HS-5 (cell line): ENCODE measurements at regions not wholly inside any gene's neighbourhood (a gene's known extent, or its start where the extent isn't known, plus 50 kb on each side); places are given as distances from the start of the nearest gene placed in this dataset.

Experiments used
- DNase-seq: peaks from one replicate; pipeline ENCODE4 v3.0.0-alpha.2; 2012; ENCODE audit warnings: low read depth

DNA sequence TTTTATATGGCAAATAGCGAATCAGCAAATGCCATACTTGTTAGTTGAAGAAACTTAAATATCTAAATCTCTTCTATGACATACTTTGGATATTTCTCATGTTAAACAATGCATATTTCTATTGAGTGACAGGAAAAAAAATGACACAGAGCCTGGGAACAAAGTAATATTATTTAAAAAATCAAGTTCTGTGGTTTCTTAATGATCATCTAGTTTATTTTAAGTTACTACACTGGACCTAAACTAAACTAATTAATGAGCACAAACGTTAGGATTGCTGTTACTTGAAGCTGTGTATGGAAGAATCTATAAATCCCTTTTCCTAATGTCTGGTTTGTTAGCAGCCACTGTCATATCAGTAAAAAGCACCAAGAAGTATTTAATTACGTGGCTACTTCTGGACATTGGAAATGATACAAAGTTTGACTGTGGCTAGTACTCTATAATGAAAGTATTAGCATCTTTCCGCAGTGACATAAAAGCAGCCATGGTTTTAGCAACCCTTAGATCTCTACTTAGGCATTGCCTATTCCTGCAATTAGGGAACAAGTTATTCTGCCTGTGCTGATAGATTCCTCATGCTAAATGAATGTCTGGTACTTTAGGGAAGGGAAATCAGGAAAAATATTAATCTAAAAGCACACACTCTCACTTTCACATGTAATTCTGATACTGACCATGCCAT lies 981.7 kb upstream of the B3GALT2 start:
- DNase-seq = peak; percentile 22

DNA sequence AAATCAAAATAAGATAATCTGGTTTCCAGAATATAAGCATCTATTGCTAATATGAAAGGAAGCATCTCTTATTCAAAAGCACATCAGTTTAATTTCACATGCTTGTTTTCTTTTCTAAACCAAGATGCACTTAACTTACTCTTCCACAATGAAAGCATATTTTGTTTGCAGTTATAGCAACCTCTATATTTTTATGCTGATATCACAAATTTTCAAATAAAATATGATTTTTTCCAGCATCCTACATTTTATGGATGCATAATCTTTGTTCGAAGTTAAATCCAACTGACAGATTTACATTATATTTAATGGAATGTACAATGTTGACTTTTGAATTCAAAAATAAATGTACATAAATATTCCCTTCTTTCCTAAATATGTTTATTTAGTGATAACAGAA lies 978.3 kb upstream of the B3GALT2 start:
- no peak for DNase-seq

GRCh38 chr1:194161591-194161990 lies 975.2 kb upstream of the B3GALT2 start:
- DNase-seq = no peak

DNA sequence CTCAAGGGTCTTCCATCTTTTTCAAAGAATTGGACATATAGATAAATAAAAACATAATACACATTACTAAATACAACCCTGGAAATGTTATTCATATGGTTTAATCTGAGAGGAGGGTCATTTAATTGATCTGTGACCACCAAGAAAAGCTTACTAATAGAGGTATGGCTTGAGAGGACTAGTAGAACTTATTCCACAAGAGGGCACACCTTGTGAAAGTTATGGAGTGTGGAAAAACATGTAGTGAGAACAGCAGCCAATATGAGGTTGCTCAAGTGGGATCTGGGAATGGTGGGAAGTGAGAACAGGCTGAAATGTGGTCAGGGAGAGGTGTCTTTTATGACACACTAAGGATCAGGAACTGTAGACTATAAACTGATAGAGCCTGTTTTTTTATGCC lies 973.5 kb upstream of the B3GALT2 start:
- no peak for DNase-seq

DNA sequence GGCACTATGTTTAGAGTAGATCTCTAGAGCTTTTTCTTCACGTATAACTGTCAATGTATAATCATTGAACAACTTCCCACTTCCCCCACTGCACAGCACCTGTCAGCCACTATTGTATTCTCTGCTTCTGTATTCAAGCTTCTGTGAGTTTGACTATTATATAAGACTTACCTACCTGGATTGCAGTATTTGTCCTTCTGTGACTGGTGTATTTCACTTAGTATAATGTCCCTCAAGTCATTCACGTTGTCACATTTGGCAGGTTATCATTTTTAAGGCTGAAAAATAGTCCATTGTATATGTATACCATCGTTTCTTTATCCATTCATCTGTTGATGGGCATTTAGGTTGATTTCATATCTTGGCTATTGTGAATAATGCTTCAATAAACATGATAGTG lies 969.5 kb upstream of the B3GALT2 start:
- DNase-seq = no peak

GRCh38 chr1:194151056-194151455 lies 964.6 kb upstream of the B3GALT2 start:
- no peak for DNase-seq

GRCh38 chr1:194150242-194150641 lies 963.8 kb upstream of the B3GALT2 start:
- no peak for DNase-seq

- no peak for DNase-seq
Observed at GRCh38 chr1:194133152-194133551, 946.7 kb upstream of the B3GALT2 start.

DNA sequence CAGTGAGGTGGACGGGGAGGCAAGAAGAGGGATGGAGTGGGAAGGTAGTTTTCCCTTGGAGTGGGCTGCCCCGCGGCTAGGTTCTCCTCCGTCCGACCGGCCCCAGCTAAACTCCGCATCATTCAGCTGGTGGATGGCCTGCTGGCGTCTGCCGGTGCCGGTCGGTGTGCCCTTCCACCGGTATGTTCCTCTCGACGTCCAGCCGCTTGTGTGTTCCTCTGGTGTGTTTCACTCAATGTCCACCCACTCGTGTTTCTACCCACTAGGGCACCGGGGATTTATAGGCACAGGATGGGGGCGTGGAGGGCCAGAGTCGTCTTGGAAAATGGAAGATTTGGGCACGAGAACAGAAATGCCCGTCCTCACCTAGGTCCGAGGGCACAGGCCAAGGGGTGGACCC lies 931.7 kb upstream of the B3GALT2 start:
- no peak for DNase-seq

DNA sequence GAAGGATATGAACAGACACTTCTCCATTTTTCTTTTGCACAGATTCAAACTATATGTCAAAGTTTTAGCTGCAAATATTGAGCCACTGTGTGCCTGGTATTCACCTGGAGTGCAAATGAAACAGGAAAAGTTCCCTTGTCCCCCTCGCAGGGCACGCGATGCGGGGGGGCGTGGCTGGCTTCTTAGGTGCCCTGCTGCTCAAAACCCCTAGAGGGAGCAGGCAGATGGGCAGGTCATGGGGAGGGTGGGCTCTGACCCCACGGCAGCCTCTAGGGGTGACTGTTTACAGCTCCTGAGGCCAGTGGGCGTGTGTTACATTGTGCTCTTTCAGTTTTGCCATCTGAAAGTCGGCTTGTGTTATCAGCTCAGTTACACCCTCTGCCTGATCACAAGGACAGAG lies 931.2 kb upstream of the B3GALT2 start:
- DNase-seq = no peak

DNA sequence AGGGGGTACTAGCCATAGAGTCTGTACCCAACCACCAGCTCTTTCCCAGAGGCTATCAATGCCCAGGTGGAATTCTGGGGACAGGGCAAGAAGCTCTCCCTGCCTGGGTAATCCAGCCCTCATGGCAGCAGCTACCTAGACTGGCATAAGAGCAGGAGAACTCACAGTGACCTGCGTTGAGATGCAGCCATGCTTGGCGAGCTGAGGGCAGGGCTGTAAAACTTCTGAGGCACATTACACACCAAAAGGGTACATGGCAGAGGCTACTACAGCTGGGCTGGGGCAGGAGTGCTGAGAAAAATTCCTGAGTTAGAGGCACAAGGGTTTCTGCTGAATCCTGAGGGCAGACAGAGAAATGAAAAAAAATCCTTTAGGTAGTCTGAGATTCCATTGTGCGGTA lies 927.9 kb upstream of the B3GALT2 start:
- no peak for DNase-seq

- DNase-seq = no peak
Observed at GRCh38 chr1:194105381-194105780, 919.0 kb upstream of the B3GALT2 start.

- no peak for DNase-seq
Observed at GRCh38 chr1:194104247-194104844, 917.9 kb upstream of the B3GALT2 start.

DNA sequence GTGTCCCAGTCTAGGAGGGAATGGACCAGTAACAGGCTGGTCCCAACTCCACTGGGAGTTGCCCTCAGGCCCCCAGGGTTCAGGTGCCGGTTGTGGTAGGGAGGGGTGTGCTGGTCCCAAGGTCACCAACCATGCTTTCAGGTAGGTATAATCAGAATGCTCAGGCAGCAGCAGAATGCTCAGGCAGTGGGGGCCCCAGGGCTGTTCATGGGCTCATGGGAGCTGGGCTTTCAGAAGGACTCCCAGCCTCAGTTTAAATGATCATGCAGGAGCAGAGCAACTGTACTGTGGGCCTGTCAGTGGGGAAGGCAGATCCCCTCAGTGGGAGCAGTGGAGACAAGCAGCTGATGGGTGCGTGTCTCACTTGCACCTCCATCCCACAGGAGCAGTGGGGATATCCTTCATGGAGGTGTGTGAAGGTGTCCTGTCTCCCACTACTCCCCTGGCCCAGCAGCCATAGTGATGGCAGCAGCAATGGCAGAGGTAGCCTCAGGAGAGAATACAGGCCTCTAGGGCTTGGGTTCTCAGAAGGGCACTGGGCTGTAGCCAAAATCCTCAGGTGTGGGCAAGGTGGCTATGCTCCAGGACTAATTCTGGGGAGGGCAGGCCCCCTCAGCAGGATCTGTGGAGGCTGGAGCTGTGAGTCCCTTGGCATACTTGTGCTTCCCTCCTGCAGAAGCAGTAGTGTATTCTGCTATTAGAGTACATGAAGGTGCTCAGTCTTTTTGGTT lies 917.3 kb upstream of the B3GALT2 start:
- no peak for DNase-seq

DNA sequence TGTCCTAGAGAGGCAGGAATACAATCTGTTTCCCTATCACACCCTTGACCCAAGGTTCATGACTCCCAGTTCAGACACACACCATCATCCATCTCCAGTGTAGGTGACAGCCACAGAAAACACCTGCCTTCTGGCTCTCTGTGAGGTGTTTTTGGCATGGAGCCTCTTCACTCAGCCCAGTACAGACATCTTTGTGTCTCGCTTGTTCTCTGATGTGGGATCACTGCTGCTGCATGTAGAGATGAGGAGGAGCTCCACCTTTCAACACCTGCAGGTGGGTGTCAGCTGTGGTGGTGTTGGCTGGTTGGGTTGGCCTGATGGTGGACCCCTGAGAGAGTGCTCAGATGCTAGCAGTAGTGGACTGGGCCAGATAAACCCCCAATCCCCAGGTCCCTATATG lies 916.7 kb upstream of the B3GALT2 start:
- DNase-seq = no peak

- DNase-seq = no peak
Observed at GRCh38 chr1:194102607-194103006, 916.2 kb upstream of the B3GALT2 start.

DNA sequence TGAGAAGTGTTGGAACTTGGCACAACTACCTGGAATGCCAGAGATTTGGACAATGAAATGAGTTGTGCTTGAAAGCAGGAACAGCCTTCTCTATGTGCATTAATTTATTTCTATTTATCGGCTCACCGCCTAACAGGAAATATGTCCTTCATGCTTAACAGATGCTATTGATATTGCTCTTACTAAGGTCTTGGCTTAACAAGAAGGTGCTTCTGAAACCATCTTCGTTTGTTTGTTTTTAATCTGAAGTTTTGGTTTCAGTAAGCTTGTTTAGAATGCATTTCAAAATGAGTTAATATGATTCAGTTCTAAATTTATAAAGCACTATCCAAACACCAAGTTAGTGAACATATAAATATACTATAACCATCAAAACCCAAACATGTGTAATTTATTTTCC lies 898.3 kb upstream of the B3GALT2 start:
- DNase-seq = no peak

- no peak for DNase-seq
Observed at GRCh38 chr1:194081444-194081843, 895.0 kb upstream of the B3GALT2 start.

GRCh38 chr1:194080826-194081225 lies 894.4 kb upstream of the B3GALT2 start:
- DNase-seq = no peak

DNA sequence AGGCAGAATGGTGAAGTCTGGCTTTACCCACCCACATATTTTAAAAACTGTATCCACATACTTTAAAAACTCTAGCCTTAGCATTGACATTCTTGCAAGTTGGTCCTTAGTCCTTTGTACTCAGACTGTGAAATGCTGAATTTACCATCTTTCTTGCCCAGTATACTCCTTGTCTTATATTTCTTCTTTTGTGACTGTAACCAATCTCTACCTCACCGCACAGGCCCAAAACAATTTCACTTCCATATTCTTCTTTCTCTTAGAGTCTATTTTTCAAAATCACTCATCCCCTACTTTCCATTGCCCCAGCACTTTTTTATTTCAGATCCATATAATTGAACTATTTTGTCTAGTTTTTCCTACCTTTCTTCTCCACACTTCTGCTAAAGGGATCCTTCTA lies 892.4 kb upstream of the B3GALT2 start:
- no peak for DNase-seq

GRCh38 chr1:194076646-194077045 lies 890.2 kb upstream of the B3GALT2 start:
- no peak for DNase-seq

GRCh38 chr1:194073833-194074232 lies 887.4 kb upstream of the B3GALT2 start:
- DNase-seq = no peak

GRCh38 chr1:194071205-194071604 lies 884.8 kb upstream of the B3GALT2 start:
- no peak for DNase-seq

- no peak for DNase-seq
Observed at GRCh38 chr1:194069831-194070218, 883.4 kb upstream of the B3GALT2 start.
